Heart right ventricle (tissue), 16 donors: ENCODE measurements at regions not wholly inside any gene's neighbourhood (a gene's known extent, or its start where the extent isn't known, plus 50 kb on each side); places are given as distances from the start of the nearest gene placed in this dataset.
A peak's percentile ranks its signal among the peaks of the same experiment; 100 is the strongest.

ENCODE experiments used
- ATAC-seq, 8 donors: fragments of 200-7000 bp; cut with Tn5 transposase; one replicate each; pipeline ENCODE4 v1.9.1; 2020; ENCODE audit warnings: mild to moderate bottlenecking in 8 of 8, moderate library complexity in 8 of 8, moderate number of reproducible peaks in 1 of 8
- DNase-seq, 2 donors: peaks; one replicate each; pipeline ENCODE4 v3.0.0-alpha.2; 2020
- H3K27ac ChIP-seq, 10 donors: fragments of 200-600 bp; sonication (generic) in 2 of 10; one replicate each; pipeline versions ENCODE4 v1.5.0 to v1.8.0; 2020 to 2022; ENCODE audit warnings: mild to moderate bottlenecking in 3 of 10
- H3K27me3 ChIP-seq, 7 donors: fragments of 200-600 bp; one replicate each; pipeline ENCODE4 v1.8.0; 2021 to 2022; ENCODE audit warnings: mild to moderate bottlenecking in 2 of 7
- H3K36me3 ChIP-seq, 9 donors: fragments of 200-600 bp; sonication (generic) in 1 of 9; one replicate each; pipeline versions ENCODE4 v1.5.0 to v1.8.0; 2020 to 2022; ENCODE audit warnings: mild to moderate bottlenecking in 2 of 9
- H3K4me1 ChIP-seq, 9 donors: fragments of 200-600 bp; sonication (generic) in 1 of 9; one replicate each; pipeline versions ENCODE4 v1.5.0 to v1.8.0; 2020 to 2022; ENCODE audit warnings: mild to moderate bottlenecking in 4 of 9
- H3K4me3 ChIP-seq, 10 donors: fragments of 200-600 bp; sonication (generic) in 2 of 10; one replicate each; pipeline versions ENCODE4 v1.5.0 to v1.8.0; 2020 to 2022; ENCODE audit warnings: mild to moderate bottlenecking in 7 of 10, moderate library complexity in 2 of 10
- H3K9me3 ChIP-seq, 11 donors: fragments of 200-600 bp in 10 of 11; sonication (generic) in 2 of 11; one replicate each; pipeline versions ENCODE4 v1.5.0 to v1.8.0; 2013 to 2022; ENCODE audit warnings: mild to moderate bottlenecking in 2 of 11, control low read depth in 1 of 11, moderate library complexity in 1 of 11
- WGBS, 2 donors: extraction: QIAGEN DNeasy Blood & Tissue Kit; methylation state at CpG; one replicate each; pipeline ENCODE4 v1.1.7; 2013; ENCODE audit warnings: inconsistent platforms in 1 of 2; 5-methylcytosine and 5-hydroxymethylcytosine counted together
- intact Hi-C, 10 donors: fragments of 100-400 bp; cut with DNase I; formaldehyde crosslinking; loops; one replicate each; pipeline versions ENCODE4 v1.11.1 to v1.14.2; 2022
- TF ChIP-seq, protein P1 (sequence below), 9 donors: fragments of 200-600 bp; sonication (generic) in 2 of 9; IDR thresholded peaks; one replicate each; pipeline versions ENCODE4 v1.5.0 to v1.8.0; 2021 to 2022; ENCODE audit warnings: antibody characterized with exemption in 9 of 9, mild to moderate bottlenecking in 5 of 9, moderate library complexity in 1 of 9
- donor health status: Arrhythmogenic right ventricular cardiomyopathy.
- donor health status: ischemic (EF 13 %, LVEDD 7.1; RV severe dilation, severe dysfunction).
- donor health status: healthy with polysubstance abuse.
- donor health status: DM: no; HTN: yes; CAD: no.
- donor health status: DM: no; HTN: no; CAD: no.
- donor health status: ischemic (EF 25% LVEDD 6.9; RV normal size, moderate dysfunction).
- donor health status: ischemic (EF 25% LVEDD 5.7; RV mildly dilated, moderate dysfunction).
- donor health status: healthy.
- donor health status: DM: yes; HTN: yes; CAD: no.
- donor health status: Ischemic cardiomyopathy.
- donor health status: ischemic (EF 35%, LVEDD 5.7; RV mildly dilated, moderate dysfunction).
- donor health status: nonischemic (EF 11% LVEDD 7.7; RV severe dilation, severe dysfunction).
- donor health status: DM: yes; HTN: yes; CAD: no.
- donor health status: PGD.
- donor health status: ischemic (EF 29% LVEDD 5.4; RV normal size, mild dysfunction).
- donor health status: nonischemic (EF 23%, LVEDD 6.1; RV moderate dilation, normal function).

DNA sequence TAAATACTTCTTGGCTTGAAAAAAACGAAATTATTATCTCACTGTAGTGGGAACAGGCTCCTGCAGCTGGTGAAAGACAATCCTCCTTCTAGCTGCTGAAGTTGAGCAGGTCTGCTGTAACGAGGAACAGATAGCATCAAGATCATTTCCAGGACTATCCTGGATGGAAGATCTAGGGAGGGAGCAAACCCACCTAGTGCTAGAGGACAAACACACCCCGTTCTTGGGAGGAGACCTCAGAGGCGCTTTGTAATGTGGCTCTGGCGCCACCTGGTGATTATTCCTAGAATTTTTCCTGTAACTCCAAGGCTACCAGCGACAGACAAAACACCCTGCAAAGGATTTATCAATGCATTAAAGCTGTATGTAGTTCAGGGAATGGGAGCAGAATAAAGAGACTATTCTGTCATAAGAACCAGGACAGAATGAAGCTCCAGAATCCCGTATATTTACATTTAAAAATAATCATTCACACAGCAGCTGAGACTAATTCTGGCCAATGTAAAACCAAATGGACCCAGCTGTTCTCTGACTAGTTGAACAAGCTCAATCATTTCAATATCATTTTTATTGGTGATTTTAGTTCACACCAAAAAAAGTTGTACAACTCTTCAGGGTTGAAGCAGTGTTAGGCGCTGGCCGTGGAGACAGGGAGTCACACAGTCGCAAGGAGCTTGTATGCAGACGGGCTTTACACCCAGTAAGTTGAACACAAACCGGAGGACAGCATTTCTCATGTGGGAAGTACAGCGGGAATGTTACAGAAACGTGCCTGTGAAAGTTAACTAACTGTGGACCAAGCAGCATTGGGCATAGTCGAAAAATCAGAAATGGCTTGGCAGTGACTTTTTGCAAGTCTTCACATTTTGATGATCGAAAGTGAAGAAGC lies 290.3 kb downstream of the TRIB2 start:
- DNase-seq = peak; percentile 25 to 79
- Histone ChIP-seq H3K27ac (peak overlapping the region in 9 of 10 donors; percentile 11 to 66 (median 42)), H3K4me3 (peak overlapping the region in 7 of 10 donors; percentile 4 to 39 (median 34)), H3K9me3 (no peaks in the 10 kb centered on the region), H3K27me3 (no peaks in the 10 kb centered on the region), H3K4me1 (peaks cover 2 to 38% (median 21%) of the 10 kb centered on the region in 9 donors), H3K36me3 (no peaks in the 10 kb centered on the region)
- TF ChIP-seq, protein P1, sequence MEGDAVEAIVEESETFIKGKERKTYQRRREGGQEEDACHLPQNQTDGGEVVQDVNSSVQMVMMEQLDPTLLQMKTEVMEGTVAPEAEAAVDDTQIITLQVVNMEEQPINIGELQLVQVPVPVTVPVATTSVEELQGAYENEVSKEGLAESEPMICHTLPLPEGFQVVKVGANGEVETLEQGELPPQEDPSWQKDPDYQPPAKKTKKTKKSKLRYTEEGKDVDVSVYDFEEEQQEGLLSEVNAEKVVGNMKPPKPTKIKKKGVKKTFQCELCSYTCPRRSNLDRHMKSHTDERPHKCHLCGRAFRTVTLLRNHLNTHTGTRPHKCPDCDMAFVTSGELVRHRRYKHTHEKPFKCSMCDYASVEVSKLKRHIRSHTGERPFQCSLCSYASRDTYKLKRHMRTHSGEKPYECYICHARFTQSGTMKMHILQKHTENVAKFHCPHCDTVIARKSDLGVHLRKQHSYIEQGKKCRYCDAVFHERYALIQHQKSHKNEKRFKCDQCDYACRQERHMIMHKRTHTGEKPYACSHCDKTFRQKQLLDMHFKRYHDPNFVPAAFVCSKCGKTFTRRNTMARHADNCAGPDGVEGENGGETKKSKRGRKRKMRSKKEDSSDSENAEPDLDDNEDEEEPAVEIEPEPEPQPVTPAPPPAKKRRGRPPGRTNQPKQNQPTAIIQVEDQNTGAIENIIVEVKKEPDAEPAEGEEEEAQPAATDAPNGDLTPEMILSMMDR (IDR thresholded peaks at IDR 0.05) = peak; percentile 77 to 95 (median 90)
- WGBS, 2 donors = 24 to 27% methylated on average over 16 of the region's 16 CpGs
- peak; percentile 91 to 95 (median 92) for ATAC-seq
- intact Hi-C loops = loop anchor here (1.0 to 10.0 kb wide), 25 partner anchors 72 to 1182 kb away; partner anchors contain the start of gene TRIB2 (in 3 of the 10)

DNA sequence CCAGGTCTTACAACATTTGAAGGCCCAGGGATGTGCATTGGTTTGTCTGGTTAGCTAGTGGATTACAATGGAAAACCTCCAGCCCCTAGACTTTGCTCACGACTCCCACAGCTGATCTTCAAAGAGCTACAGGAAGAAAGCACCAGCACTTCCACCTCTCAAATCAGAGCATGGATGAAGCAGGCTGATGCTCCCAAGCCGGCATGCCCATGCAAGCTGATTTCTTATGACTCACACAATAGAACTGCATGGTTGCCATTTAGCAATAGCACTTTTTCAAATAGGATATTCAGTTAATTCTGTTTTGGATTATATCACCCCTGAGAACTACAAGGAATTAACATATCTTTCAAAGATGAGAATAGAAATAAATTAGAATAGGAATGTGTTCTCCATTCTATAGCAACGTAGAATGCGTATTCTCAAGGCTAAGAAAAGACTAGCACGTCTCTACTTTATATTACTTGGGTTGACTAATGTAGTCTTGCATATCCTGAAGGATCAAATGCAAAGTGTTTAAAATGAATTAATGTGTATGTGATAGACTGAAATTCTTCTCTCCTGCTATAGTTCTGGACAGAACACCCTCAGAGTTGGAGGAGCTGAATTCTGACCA lies 292.4 kb downstream of the TRIB2 start:
- TF ChIP-seq, protein P1 (IDR thresholded peaks at IDR 0.05) = no peak
- no peaks in the 10 kb centered on the region for H3K36me3 ChIP-seq
- ATAC-seq (no peak), DNase-seq (no peak)
- intact Hi-C loops = loop anchor here in 9 of 10 donors (2.0 to 10.0 kb wide), 18 partner anchors 74 to 1184 kb away; partner anchors contain the start of gene TRIB2 (in 1 of the 9)
- H3K9me3 ChIP-seq = no peaks in the 10 kb centered on the region
- WGBS, 2 donors = 89 to 91% methylated on average over 5 of the region's 5 CpGs
- no peak overlapping the region for H3K27ac ChIP-seq
- peaks cover 2 to 26% (median 20%) of the 10 kb centered on the region in 9 donors for H3K4me1 ChIP-seq
- no peaks in the 10 kb centered on the region for H3K27me3 ChIP-seq
- H3K4me3 ChIP-seq = no peak overlapping the region

DNA sequence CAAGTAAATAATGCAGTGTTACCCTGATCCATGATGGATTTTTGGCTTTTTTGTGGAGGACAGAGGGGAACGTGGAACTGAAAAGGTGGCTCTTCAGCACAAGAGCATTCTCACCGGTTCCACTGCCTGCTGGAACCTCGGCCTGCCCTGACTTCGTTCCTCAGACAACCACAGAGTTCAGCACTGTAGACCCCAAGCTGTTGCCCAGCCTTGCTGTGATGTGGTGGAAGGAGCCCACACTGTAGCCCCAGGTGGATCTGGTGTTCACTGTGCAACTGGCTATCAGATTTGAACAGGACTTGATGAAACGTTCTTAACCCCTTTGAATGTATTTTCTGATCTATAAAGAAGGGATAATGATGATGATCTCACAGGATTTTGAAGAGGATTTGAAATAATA lies 293.5 kb downstream of the TRIB2 start:
- Histone ChIP-seq H3K27ac (no peak overlapping the region), H3K36me3 (no peaks in the 10 kb centered on the region), H3K4me3 (no peak overlapping the region), H3K9me3 (no peaks in the 10 kb centered on the region), H3K27me3 (peaks cover 0 to 1% (median 0%) of the 10 kb centered on the region in 7 donors), H3K4me1 (peaks cover 2 to 21% (median 17%) of the 10 kb centered on the region in 9 donors)
- DNase-seq (no peak), ATAC-seq (no peak)
- WGBS, 2 donors = 84 to 88% methylated on average over 5 of the region's 5 CpGs
- TF ChIP-seq, protein P1 (IDR thresholded peaks at IDR 0.05) = no peak
- intact Hi-C loops = no loop called here

DNA sequence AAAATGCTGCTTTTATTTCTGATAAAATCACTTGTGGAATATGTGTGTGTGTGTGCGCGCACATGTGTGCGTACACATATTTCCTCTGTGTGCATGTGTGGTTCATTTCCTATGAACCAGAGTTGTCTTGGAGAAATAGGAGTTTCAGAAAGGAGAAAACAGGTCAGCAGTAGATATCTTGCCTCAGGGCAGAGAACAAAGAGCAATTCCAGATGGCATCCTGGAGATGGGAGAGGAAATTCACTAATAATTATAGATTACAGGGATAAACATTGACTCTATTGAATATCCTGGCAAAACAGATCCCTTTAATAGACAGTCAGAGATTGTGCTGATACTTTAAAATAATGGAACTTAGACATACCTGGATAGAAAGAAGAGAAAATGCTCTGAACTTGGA lies 298.0 kb downstream of the TRIB2 start:
- WGBS, 2 donors = 72 to 74% methylated on average over 3 of the region's 3 CpGs
- H3K4me3 ChIP-seq = no peak overlapping the region
- no peak for ATAC-seq
- H3K36me3 ChIP-seq = no peaks in the 10 kb centered on the region
- no peak overlapping the region for H3K27ac ChIP-seq
- peaks cover 0 to 10% (median 0%) of the 10 kb centered on the region in 7 donors for H3K27me3 ChIP-seq
- DNase-seq = no peak
- TF ChIP-seq, protein P1 (IDR thresholded peaks at IDR 0.05) = no peak
- H3K9me3 ChIP-seq = no peaks in the 10 kb centered on the region
- intact Hi-C loops = no loop called here
- no peaks in the 10 kb centered on the region for H3K4me1 ChIP-seq
